ENCODE measurements at regions not wholly inside any gene's neighbourhood (a gene's known extent, or its start where the extent isn't known, plus 50 kb on each side); places are given as distances from the start of the nearest gene placed in this dataset.

DNA sequence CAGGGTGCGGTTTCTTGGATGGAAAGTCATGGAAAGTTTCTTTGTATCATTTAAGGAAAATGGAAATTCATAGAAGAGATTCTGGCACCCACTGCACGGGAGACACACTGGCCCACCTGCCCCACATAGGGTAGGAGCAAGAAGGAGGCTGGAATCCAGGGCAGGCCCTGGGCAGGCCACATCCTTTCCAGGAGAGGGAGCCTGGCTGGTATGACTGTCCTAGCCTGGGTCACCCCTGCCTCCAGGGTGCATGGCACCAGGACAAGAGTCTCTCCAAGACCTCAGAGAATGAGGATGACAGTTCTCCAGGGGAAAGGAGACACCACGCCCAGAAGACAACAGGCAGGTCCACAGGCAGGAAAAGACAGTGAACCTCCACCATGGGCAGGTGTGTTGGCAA is 297.2 kb downstream of the TCERG1L start:
- TF ChIP-seq EZH2 (IDR thresholded peaks at IDR 0.05; ENCODE audit: borderline replicate concordance, low read length) (no peak), CTCF (conservative IDR thresholded peaks at IDR 0.05 in 1 of 2, IDR thresholded peaks at IDR 0.05 in 1 of 2; ENCODE audit: extremely low read depth in 1 of 2, insufficient read depth in 1 of 2, low read depth in 1 of 2, low read length in 2 of 2) (no peak)
